HG03066 (cell line): ENCODE measurements at regions not wholly inside any gene's neighbourhood (a gene's known extent, or its start where the extent isn't known, plus 50 kb on each side); places are given as distances from the start of the nearest gene placed in this dataset.

Experiments used
- ATAC-seq: cut with Tn5 transposase; IDR thresholded peaks from one replicate; pipeline ENCODE4 v1.9.1; 2021; ENCODE audit warnings: low read depth; ENCODE audit not compliant: unreplicated experiment

- no peak for ATAC-seq
Measured at GRCh38 chr15:35722501-35722900, 176.5 kb upstream of the DPH6 start.

GRCh38 chr15:35723120-35723847 lies 177.3 kb upstream of the DPH6 start:
- ATAC-seq: no peak

GRCh38 chr15:35723852-35724251 lies 177.9 kb upstream of the DPH6 start:
- no peak for ATAC-seq

- ATAC-seq: no peak
Measured at GRCh38 chr15:35724626-35725025, 178.7 kb upstream of the DPH6 start.

GRCh38 chr15:35725353-35725752 lies 179.4 kb upstream of the DPH6 start:
- no peak for ATAC-seq

GRCh38 chr15:35727627-35728026 lies 181.7 kb upstream of the DPH6 start:
- no peak for ATAC-seq

GRCh38 chr15:35728219-35728940 lies 182.4 kb upstream of the DPH6 start:
- ATAC-seq: no peak

- ATAC-seq: no peak
Measured at GRCh38 chr15:35736150-35736549, 190.2 kb upstream of the DPH6 start.

- no peak for ATAC-seq
Measured at GRCh38 chr15:35737441-35737840, 191.5 kb upstream of the DPH6 start.

- ATAC-seq: no peak
Measured at GRCh38 chr15:35738370-35738769, 192.4 kb upstream of the DPH6 start.

GRCh38 chr15:35740761-35741160 lies 194.8 kb upstream of the DPH6 start:
- ATAC-seq: no peak

GRCh38 chr15:35741395-35741794 lies 195.4 kb upstream of the DPH6 start:
- ATAC-seq: no peak

GRCh38 chr15:35741881-35742280 lies 195.9 kb upstream of the DPH6 start:
- no peak for ATAC-seq

GRCh38 chr15:35743321-35743720 lies 197.4 kb upstream of the DPH6 start:
- no peak for ATAC-seq

GRCh38 chr15:35746121-35746520 lies 200.2 kb upstream of the DPH6 start:
- ATAC-seq: no peak

GRCh38 chr15:35748105-35748504 lies 202.1 kb upstream of the DPH6 start:
- no peak for ATAC-seq

GRCh38 chr15:35750051-35750450 lies 204.1 kb upstream of the DPH6 start:
- ATAC-seq: no peak

- ATAC-seq: no peak
Measured at GRCh38 chr15:35751413-35752133, 205.6 kb upstream of the DPH6 start.

- no peak for ATAC-seq
Measured at GRCh38 chr15:35752134-35752466, 206.1 kb upstream of the DPH6 start.

GRCh38 chr15:35753486-35753885 lies 207.5 kb upstream of the DPH6 start:
- no peak for ATAC-seq

GRCh38 chr15:35755237-35755802 lies 209.4 kb upstream of the DPH6 start:
- no peak for ATAC-seq
